ENCODE measurements at regions not wholly inside any gene's neighbourhood (a gene's known extent, or its start where the extent isn't known, plus 50 kb on each side); places are given as distances from the start of the nearest gene placed in this dataset.
A peak's percentile ranks its signal among the peaks of the same experiment; 100 is the strongest.

DNA sequence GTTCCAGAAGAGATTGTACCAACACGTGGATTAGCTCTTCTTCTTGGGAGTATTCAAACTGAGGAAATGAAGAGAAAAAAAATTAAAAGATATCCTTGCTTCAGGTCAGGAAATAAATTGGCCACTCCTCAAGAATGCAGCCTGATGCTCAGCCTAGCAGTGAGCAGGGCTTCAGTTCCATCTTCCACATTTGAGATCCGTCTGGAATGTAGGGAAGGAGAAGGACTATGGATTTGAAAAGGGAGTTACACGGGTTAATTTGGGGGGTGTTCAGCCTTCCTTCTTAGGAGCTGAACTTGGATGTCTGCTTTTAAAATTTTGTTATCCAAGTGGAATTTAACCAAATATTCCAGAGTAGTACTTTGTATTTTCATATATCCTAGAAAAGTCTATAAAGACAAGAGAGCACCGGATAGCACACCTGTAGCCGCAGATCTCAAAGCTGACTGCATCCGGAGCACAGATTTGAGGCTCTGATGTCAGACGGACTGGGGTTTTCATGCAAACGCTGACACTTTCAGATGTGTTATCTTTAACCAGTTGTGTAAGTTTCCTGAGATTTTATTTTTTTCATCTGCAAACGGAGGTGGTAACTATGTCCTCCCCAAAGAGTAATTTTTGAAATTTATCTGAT is 99.3 kb downstream of the COPS8 start:
- Histone ChIP-seq H3K9me3 (no peaks in the 10 kb centered on the region), H3K4me3 (no peak overlapping the region), H3K4me1 (peaks cover 0 to 22% (median under 1%) of the 10 kb centered on the region in 9 donors), H3K36me3 (no peaks in the 10 kb centered on the region), H3K27ac (peak overlapping the region in 1 of 10 donors; percentile 65), H3K27me3 (peaks cover 0 to 5% (median 0%) of the 10 kb centered on the region in 7 donors)
- intact Hi-C loops (cut with DNase I): no loop called here
- no peak for DNase-seq
- no peak for ATAC-seq
- WGBS, 2 donors: 67 to 76% methylated on average over 9 of the region's 9 CpGs
- TF ChIP-seq, protein P1, sequence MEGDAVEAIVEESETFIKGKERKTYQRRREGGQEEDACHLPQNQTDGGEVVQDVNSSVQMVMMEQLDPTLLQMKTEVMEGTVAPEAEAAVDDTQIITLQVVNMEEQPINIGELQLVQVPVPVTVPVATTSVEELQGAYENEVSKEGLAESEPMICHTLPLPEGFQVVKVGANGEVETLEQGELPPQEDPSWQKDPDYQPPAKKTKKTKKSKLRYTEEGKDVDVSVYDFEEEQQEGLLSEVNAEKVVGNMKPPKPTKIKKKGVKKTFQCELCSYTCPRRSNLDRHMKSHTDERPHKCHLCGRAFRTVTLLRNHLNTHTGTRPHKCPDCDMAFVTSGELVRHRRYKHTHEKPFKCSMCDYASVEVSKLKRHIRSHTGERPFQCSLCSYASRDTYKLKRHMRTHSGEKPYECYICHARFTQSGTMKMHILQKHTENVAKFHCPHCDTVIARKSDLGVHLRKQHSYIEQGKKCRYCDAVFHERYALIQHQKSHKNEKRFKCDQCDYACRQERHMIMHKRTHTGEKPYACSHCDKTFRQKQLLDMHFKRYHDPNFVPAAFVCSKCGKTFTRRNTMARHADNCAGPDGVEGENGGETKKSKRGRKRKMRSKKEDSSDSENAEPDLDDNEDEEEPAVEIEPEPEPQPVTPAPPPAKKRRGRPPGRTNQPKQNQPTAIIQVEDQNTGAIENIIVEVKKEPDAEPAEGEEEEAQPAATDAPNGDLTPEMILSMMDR (IDR thresholded peaks at IDR 0.05): no peak

DNA sequence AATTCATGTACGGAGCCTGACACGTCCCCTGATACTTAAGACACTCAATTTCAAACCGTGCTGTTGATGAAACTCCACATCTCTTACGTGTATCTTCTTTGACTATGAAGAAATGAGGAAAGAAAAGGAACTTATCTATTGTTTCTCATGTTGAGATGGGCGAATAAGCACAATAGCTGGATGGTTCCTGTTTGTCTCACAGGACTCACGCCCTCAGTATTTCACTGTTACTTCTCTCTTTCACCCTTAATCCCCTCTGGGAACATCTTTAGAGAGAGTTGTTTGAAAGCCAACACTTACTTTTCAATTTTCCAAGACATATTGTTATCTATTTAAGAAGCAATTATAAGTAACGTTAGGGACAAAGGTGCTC is 99.8 kb downstream of the COPS8 start:
- Histone ChIP-seq H3K4me1 (peaks cover 0 to 22% (median 5%) of the 10 kb centered on the region in 9 donors), H3K9me3 (no peaks in the 10 kb centered on the region), H3K27me3 (peaks cover 0 to 5% (median 0%) of the 10 kb centered on the region in 7 donors), H3K36me3 (no peaks in the 10 kb centered on the region), H3K4me3 (no peak overlapping the region), H3K27ac (no peak overlapping the region)
- ATAC-seq (no peak), DNase-seq (no peak)
- TF ChIP-seq, protein P1 (IDR thresholded peaks at IDR 0.05): no peak
- 65 to 74% methylated on average over 7 of the region's 7 CpGs for WGBS, 2 donors
- intact Hi-C loops (cut with DNase I): no loop called here

DNA sequence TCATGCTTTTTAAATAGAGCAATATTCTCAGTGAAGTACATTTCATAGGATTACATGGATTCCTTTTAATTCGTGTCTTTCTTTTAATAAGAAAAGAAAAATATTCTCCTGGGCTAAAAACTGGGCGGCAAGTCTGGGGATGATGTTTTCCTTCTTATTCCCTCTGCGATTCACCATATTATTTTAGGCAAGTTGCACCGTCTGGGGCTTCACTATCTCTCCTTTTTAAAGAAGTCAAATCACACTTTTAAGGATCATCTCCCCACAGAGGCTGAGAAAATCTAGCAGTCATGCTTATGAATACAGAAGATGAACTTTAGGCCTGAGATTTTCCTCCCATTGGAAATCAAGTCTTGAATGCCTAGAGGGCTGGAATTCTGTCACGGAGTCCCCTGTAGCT is 104.1 kb downstream of the COPS8 start:
- intact Hi-C loops (cut with DNase I): no loop called here
- no peak for DNase-seq
- Histone ChIP-seq H3K27me3 (peaks cover 0 to 5% (median 0%) of the 10 kb centered on the region in 7 donors), H3K9me3 (no peaks in the 10 kb centered on the region), H3K27ac (peak overlapping the region in 8 of 10 donors; percentile 1 to 82 (median 74)), H3K4me1 (peaks cover 0 to 25% (median 0%) of the 10 kb centered on the region in 9 donors), H3K36me3 (no peaks in the 10 kb centered on the region), H3K4me3 (no peak overlapping the region)
- ATAC-seq: peak in 4 of 8 donors; percentile 31 to 64 (median 51)
- WGBS, 2 donors: 69 to 76% methylated on average over 5 of the region's 5 CpGs
- TF ChIP-seq, protein P1 (IDR thresholded peaks at IDR 0.05): no peak

DNA sequence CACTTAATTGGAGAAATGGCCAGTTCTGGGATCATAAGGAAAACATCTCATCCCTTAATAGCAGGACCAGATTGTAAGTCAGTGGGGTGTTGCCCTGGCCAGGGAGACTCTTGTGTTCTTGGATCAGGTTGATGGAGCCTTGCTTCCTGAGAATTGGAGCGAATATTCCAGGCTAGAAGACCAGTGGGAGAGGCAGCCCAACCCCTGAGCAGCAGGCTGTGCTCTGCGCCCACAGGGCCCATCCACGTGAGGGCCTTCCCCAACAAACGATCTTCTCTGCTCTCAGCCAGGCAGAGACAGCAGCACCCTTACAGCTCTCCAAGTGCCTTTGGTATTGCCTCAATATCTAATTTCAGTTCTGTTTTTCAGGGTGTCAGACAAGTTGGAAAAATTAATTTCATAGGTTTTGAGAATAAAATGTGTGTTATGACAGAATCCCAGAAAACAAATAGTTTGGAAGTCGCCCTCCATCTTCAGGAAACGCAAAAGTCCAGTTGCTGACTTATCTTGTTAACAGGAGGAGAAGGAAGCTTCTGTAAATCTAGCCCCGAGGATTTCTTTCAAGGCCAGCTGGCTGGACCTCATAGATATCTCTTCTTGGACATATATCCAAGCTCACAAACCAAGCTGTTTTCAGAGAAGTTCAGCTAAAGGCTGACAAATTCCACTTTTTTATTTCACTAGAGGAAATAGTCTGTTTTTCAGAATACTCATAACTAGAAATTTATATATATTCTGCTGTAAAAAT is 105.5 kb downstream of the COPS8 start:
- Histone ChIP-seq H3K4me3 (no peak overlapping the region), H3K4me1 (peaks cover 0 to 21% (median 0%) of the 10 kb centered on the region in 9 donors), H3K9me3 (no peaks in the 10 kb centered on the region), H3K27me3 (peaks cover 0 to 5% (median 0%) of the 10 kb centered on the region in 7 donors), H3K27ac (peak overlapping the region in 9 of 10 donors; percentile 30 to 82 (median 71)), H3K36me3 (no peaks in the 10 kb centered on the region)
- DNase-seq (no peak), ATAC-seq (peak in 7 of 8 donors; percentile 58 to 85 (median 80))
- TF ChIP-seq, protein P1 (IDR thresholded peaks at IDR 0.05): no peak
- 70 to 73% methylated on average over 7 of the region's 7 CpGs for WGBS, 2 donors
- intact Hi-C loops (cut with DNase I): no loop called here

Measured in heart right ventricle (tissue), 16 donors.